OCI-LY7 (cell line): ENCODE measurements at regions not wholly inside any gene's neighbourhood (a gene's known extent, or its start where the extent isn't known, plus 50 kb on each side); places are given as distances from the start of the nearest gene placed in this dataset.
"Not testable (repeated sequence)": the region's sequence is repeated elsewhere in the genome, so short reads cannot be mapped to it uniquely, and the experiment has no call there.

Source experiments
- BruUV-seq: library from RNA; stranded (reverse); fragments of 400-500 nt; replicated peaks from 2 replicates; lab custom pipeline; 2021; lab: Mats Ljungman, UMichigan
- CTCF ChIA-PET: fragments of 300-600 bp; sonication (Branson Sonifier 250); formaldehyde crosslinking; loops from one replicate; lab custom pipeline; 2022; ENCODE audit warnings: antibody characterized with exemption; ENCODE audit not compliant: unreplicated experiment; lab: Charles Lee
- POLR2A ChIA-PET: fragments of 300-600 bp; sonication (Branson Sonifier 250); formaldehyde crosslinking; loops from one replicate; lab custom pipeline; 2022; ENCODE audit warnings: antibody characterized with exemption; lab: Charles Lee
- DNase-seq: peaks from one replicate; pipeline ENCODE4 v3.0.0-alpha.2; 2015; ENCODE audit warnings: low spot score
- H2AFZ ChIP-seq: fragments of 200-600 bp; sonication (generic), shearing (Covaris generic); 2 replicates; pipeline ENCODE4 v1.6.1; 2014; ENCODE audit warnings: mild to moderate bottlenecking, antibody characterized with exemption, low read length, moderate library complexity
- H3K27ac ChIP-seq: fragments of 200-600 bp; sonication (generic); 2 replicates; pipeline ENCODE4 v1.5.1; 2014; ENCODE audit warnings: mixed run types, low read depth, mild to moderate bottlenecking, moderate library complexity, low read length, inconsistent platforms; ENCODE audit not compliant: poor library complexity, severe bottlenecking
- H3K36me3 ChIP-seq: fragments of 200-600 bp; sonication (generic); 2 replicates; pipeline ENCODE4 v1.6.1; 2014; ENCODE audit warnings: mild to moderate bottlenecking, antibody characterized with exemption, low read length, moderate library complexity, mixed read lengths; ENCODE audit not compliant: insufficient read depth
- H3K4me1 ChIP-seq: fragments of 200-600 bp; sonication (generic); 2 replicates; pipeline ENCODE4 v1.5.1; 2014; ENCODE audit warnings: mild to moderate bottlenecking, low read length; ENCODE audit not compliant: insufficient read depth, poor library complexity, severe bottlenecking
- H3K4me2 ChIP-seq: fragments of 200-600 bp; sonication (generic); 2 replicates; pipeline ENCODE4 v1.6.1; 2014; ENCODE audit warnings: mild to moderate bottlenecking, low read length
- H3K4me3 ChIP-seq: fragments of 200-600 bp; sonication (generic); 2 replicates; pipeline ENCODE4 v1.5.1; 2014; ENCODE audit warnings: mild to moderate bottlenecking, low read depth, low read length; ENCODE audit not compliant: poor library complexity, severe bottlenecking
- H3K79me2 ChIP-seq: fragments of 200-600 bp; sonication (generic); 2 replicates; pipeline ENCODE4 v1.6.1; 2016; ENCODE audit warnings: low read depth, mild to moderate bottlenecking, low read length, moderate library complexity, mixed read lengths; ENCODE audit not compliant: insufficient read depth
- H3K9me2 ChIP-seq: fragments of 200-600 bp; sonication (generic); 2 replicates; pipeline ENCODE4 v1.6.1; 2016; ENCODE audit warnings: mild to moderate bottlenecking, low read length, mixed read lengths; ENCODE audit not compliant: insufficient read depth
- H3K9me3 ChIP-seq: fragments of 200-600 bp; sonication (generic); 2 replicates; pipeline ENCODE4 v1.6.1; 2014; ENCODE audit warnings: mild to moderate bottlenecking, mixed run types, low read length, mixed read lengths
- H4K20me1 ChIP-seq: fragments of 200-600 bp; sonication (generic); 2 replicates; pipeline ENCODE4 v1.6.1; 2014; ENCODE audit warnings: mild to moderate bottlenecking, antibody characterized with exemption, low read length, moderate library complexity, mixed read lengths; ENCODE audit not compliant: insufficient read depth
- EZH2phosphoT487 ChIP-seq: fragments of 200-600 bp; sonication (generic); IDR thresholded peaks from 2 replicates; pipeline ENCODE4 v1.6.1; 2018; ENCODE audit warnings: low read depth, borderline replicate concordance, mild to moderate bottlenecking, mixed run types, antibody characterized with exemption, low read length, moderate library complexity, mixed read lengths
- intact Hi-C: fragments of 100-400 bp; cut with micrococcal nuclease; formaldehyde crosslinking; loops from one replicate; pipeline ENCODE4 v1.10.0; 2022; ENCODE audit not compliant: unreplicated experiment
- TF ChIP-seq, protein P1 (sequence below): fragments of 200-600 bp; sonication (generic); conservative IDR thresholded peaks from 2 replicates; pipeline ENCODE4 v1.5.1; 2014; ENCODE audit warnings: mild to moderate bottlenecking, antibody characterized with exemption, low read length, moderate library complexity, mixed read lengths

DNA sequence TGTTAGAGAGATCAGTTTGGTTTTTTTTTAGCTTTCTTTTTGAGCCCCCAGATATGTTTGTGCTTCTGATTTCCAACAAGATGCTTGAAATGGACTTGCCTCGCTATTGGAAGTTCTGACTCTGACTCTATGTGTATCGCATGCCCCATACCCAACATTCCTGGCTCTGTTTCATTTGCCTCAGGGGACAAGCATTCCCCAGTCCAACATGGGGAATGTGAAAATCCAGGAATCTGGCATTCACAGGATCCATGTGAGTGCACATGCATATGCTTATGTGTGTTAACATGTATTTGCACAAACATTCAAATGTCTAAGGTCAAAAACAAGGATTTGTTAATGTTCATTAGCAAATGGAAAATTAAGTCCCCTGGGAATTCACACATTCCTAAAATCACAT is 233.9 kb downstream of the TLR4 start:
- Histone ChIP-seq H3K27ac (no peak overlapping the region), H3K4me3 (no peak overlapping the region), H3K9me2 (no peaks in the 10 kb centered on the region), H3K9me3 (no peaks in the 10 kb centered on the region), H3K4me2 (no peak overlapping the region), H3K36me3 (no peaks in the 10 kb centered on the region), H2AFZ (no peak overlapping the region), H3K4me1 (peaks cover 21% of the 10 kb centered on the region), H4K20me1 (no peaks in the 10 kb centered on the region), H3K79me2 (no peaks in the 10 kb centered on the region)
- TF ChIP-seq, protein P1, sequence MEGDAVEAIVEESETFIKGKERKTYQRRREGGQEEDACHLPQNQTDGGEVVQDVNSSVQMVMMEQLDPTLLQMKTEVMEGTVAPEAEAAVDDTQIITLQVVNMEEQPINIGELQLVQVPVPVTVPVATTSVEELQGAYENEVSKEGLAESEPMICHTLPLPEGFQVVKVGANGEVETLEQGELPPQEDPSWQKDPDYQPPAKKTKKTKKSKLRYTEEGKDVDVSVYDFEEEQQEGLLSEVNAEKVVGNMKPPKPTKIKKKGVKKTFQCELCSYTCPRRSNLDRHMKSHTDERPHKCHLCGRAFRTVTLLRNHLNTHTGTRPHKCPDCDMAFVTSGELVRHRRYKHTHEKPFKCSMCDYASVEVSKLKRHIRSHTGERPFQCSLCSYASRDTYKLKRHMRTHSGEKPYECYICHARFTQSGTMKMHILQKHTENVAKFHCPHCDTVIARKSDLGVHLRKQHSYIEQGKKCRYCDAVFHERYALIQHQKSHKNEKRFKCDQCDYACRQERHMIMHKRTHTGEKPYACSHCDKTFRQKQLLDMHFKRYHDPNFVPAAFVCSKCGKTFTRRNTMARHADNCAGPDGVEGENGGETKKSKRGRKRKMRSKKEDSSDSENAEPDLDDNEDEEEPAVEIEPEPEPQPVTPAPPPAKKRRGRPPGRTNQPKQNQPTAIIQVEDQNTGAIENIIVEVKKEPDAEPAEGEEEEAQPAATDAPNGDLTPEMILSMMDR = no peak
- no peak for TF ChIP-seq EZH2phosphoT487
- DNase-seq = no peak
- intact Hi-C loops = loop anchor here (5.0 kb wide), 1 partner anchor 236 kb away; the partner anchor contains the start of gene TLR4
- POLR2A ChIA-PET = interaction anchor here (1.3 kb wide), 1 partner anchor 20 kb away, joined by 4 read pairs; no protein-coding TSS in a partner anchor
- CTCF ChIA-PET = no interaction called here
- BruUV-seq = no TSS peak

DNA sequence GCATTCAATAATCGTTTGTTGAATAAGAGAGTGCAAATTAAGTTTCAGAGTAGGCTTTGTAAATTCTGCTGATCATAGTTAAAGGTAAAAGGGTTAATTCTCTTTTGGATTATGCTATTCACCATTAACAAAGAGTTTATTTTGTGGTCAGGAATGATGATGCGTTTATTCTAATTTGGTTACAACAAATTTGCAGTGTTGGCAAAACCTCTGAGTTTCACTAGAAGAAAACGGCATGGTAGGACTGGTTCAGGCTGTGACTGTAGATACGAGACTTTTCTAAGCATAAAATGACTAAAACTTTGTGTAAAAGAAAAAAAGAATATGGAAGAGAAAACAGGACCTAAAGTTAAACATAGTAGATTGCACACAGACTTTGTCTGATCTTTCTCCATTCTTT is 234.7 kb downstream of the TLR4 start:
- CTCF ChIA-PET = no interaction called here
- POLR2A ChIA-PET = no interaction called here

DNA sequence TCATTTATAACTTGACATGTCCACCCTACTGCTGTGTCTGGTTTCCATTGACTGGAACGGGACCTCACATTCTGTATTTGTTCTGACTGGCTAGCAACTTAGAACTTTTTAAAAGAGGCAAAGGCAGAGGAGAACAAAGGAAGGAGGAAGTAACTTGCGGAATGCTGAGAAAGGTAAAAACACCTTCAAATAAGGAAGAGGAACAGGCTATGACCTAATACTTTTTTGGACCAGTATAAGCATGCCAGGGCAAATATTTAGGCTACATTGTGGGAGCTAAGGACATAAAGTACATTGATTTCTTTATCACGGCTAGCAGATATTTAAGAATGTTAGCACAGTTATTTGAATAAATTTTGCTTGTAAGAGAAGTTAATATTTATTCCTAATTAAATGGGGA is 240.5 kb downstream of the TLR4 start:
- BruUV-seq, H3K9me2 ChIP-seq, H2AFZ ChIP-seq, intact Hi-C loops, H3K36me3 ChIP-seq, H3K79me2 ChIP-seq, H3K27ac ChIP-seq, H3K9me3 ChIP-seq, H3K4me2 ChIP-seq, H3K4me3 ChIP-seq, H4K20me1 ChIP-seq, DNase-seq, CTCF ChIA-PET, H3K4me1 ChIP-seq: not testable (repeated sequence)
- POLR2A ChIA-PET = interaction anchor here (1.0 to 1.5 kb wide), 3 partner anchors 8 to 226 kb away, joined by 3 to 8 read pairs (median 3); no protein-coding TSS in a partner anchor

More for the DNA sequence above, 234.7 kb downstream of the TLR4 start:
- Histone ChIP-seq H3K4me2 (no peak overlapping the region), H4K20me1 (no peaks in the 10 kb centered on the region), H3K4me3 (no peak overlapping the region), H3K27ac (no peak overlapping the region), H3K79me2 (no peaks in the 10 kb centered on the region), H2AFZ (no peak overlapping the region), H3K9me2 (no peaks in the 10 kb centered on the region), H3K36me3 (no peaks in the 10 kb centered on the region), H3K4me1 (peaks cover 21% of the 10 kb centered on the region), H3K9me3 (no peaks in the 10 kb centered on the region)
- intact Hi-C loops = loop anchor here (5.0 kb wide), 1 partner anchor 237 kb away; the partner anchor contains the start of gene TLR4
- DNase-seq = no peak
- no TSS peak for BruUV-seq
- no peak for TF ChIP-seq EZH2phosphoT487
